Stimulated activated CD8-positive, alpha-beta memory T cell treated with anti-CD3 and anti-CD28 coated beads, Interleukin-7, amount 100 ng/mL, for 4 hours (primary cell): ENCODE measurements at regions not wholly inside any gene's neighbourhood (a gene's known extent, or its start where the extent isn't known, plus 50 kb on each side); places are given as distances from the start of the nearest gene placed in this dataset.

Experiments
- DNase-seq, 2 donors: peaks; one replicate each; pipeline ENCODE4 v3.0.0-alpha.2; 2020; ENCODE audit warnings: low read depth in 2 of 2

DNA sequence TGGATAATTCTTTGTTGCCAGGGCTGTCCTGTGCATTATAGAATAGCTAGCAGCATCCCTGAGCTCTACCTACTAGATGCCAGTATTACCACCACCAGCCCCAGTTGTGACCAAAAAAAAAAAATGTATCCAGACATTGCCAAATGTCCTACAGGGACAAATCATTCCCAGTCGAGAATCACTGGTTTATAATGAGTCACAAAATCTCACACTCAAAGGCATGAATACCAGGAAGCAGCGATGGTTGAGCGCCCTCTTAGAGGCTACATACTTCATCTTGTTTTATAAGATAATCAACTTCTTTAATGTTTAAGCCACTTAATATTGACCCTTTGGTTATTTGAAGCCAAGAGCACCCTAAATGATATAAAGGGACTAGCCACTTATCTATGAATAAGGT is 297.3 kb downstream of the DHX15 start:
- no peak for DNase-seq

DNA sequence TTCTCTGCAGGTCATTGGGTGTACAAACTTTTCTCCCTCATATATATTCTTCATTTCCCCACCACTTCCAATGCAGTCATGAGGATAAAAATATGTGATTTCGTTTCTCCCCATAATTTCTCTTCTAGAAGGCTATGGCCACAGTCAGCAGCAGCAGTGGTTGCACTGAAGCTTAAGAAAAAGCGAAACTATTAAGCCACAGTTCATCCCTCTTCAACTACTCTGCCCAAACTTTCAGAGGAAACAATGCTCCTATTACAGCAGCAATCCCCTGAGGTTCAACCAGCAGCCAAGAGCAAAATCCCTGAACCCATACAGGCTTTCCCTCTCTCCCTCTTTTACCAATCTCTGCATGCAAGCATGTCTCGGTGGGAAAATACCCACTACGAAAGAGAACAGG is 298.6 kb downstream of the DHX15 start:
- DNase-seq = no peak

DNA sequence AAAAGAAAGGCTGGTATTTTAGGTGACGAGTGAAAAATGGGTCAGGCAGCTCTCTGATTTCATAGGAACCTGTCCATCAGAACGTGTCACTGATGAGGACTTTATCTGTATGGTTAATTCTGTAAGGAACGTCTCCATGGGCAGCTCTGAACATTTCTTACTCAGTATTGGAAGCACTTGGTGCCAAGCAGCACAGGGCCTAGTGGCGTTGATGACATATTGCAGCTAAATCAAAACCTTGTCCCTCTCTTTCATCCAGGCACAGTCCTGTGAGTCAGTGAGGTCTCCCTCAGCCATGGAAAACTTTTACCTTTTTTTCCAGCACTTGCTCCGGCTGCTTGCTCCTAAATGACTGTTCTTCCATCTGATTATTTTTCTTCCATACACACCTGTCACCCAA is 301.9 kb downstream of the DHX15 start:
- no peak for DNase-seq

DNA sequence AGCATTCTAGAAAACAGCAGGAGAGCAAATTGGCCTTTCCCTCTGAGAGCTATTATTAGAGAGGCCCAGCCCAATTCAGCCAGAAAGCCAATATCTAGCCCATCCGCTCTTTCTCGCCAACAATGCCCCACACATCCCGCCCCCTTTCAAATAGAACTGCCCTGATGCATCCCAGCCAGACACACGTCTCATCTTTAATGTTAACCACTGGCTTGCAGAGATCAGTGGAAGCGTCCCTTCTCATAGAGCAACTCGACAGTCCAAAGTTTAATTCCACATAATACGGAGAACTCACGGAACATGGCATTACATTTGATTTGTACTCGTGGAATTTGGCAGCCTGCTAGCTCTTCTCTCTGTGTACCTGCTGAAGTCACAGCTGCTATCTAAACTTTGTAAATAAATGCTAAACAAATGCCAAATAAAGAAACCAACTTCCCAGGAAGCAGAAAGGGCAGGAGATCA is 304.4 kb downstream of the DHX15 start:
- DNase-seq = no peak

DNA sequence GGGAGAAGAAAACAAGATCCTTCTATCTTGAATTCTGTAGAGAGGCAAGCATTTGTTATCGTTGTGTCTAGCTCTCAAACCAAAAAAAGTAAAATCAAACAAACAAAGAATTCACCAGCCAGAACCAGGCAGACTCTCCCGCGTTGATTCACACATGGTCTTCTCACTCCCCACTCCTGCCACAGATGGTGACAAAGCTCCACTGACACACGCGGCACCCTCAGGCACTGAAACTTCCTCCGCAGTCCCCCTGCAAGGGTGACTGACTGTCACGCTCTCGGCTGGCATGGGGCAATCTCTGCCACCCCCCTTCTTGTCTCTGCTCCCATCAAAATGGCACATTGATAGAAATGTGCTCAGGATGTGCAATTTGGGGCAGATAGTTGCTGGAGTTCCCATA is 304.9 kb downstream of the DHX15 start:
- no peak for DNase-seq

DNA sequence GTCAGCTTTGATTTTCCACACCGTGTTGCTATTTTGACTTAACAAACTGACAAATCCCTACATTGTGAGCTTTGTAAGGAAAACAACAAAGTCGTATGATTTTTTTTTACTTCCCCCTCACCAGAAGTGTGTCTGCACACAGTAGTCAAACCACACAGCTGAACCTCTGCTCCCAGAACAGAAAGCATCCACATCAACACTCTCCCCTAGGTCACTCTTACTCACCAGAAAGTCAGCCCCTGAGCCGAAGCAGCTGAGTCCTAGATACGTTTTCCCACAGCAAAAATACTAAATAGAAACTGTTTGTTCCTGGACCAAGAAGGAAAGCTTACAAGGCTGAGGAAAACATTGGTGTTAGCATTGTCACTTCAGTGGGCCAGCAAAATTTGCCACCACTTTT is 305.7 kb downstream of the DHX15 start:
- no peak for DNase-seq

DNA sequence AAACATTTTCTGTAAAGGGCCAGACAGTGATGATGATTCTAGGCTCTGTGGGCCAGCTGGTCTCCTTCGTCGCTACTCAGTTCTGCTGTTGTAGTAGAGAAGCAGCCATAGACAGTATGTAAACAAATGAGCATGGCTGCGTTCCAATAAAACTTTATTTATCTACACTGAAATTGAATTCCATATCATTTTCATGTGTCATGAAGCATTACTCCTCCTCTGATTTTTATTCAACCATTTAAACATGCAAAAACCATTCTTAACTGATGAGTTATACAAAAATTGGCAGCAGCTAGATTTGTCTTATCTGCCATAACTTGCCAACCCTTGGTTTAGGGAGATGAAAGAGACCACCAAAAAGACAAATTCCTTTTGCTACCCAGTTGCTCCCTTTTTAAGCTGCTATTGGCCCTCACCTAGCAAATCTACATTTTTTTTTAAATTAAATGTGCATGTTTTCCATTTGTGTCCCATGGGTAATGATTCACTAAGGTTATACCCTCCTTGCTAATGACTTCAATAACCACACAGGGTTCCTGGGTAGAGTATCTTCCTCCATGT is 309.9 kb downstream of the DHX15 start:
- DNase-seq = no peak

DNA sequence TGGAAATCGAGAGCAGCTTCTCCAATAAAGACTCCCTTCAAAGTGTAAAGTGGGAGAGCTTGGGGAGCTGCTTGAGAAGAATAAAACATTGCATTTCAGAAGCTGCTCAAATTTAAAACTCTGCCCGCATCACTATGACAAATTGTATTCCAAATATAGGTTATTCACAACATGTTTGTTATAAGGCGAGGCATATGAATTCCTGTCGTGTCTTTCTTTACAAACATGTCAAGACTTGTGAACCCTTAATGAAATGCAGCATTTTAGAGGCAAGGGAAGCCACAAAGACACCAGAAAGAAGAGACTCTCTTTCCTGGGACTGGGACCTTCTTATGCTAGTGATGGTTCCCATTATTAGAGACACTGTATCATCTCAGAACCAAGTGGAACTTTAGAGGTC is 311.2 kb downstream of the DHX15 start:
- DNase-seq = no peak

DNA sequence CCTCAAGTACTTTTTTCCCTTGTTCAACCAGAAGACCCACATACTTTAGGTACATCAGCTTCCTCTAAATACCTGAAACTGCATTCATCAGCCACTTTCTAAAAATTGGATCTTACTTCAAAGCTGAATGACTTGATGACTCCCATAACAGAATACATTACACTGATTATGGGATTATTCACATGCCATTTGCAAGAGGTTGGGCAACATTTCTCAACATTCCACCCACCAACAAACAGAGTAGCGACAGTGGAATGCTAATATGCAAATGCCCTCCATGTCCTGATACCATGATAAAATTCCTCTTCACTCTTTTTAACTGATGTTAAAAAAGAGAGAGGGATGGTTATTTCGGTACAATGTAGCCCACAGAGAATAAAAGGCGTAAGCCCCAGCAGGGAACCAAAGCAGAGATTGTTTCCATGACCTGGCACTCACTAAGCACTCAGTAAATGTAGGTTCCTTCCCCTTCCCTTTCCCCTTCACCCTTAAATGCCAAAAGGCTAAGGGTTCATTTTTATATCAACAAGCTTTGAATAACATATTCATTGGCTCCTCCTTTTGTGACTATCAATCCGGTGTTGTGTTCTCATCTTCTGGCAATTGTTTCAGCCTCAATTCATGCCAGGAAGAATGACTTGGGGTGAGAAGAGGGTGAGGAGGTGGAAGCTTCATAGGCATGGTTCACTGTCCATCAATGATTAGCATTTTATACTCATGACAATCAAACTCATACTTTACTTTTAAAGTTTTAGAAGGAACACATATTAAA is 317.2 kb downstream of the DHX15 start:
- DNase-seq = no peak

DNA sequence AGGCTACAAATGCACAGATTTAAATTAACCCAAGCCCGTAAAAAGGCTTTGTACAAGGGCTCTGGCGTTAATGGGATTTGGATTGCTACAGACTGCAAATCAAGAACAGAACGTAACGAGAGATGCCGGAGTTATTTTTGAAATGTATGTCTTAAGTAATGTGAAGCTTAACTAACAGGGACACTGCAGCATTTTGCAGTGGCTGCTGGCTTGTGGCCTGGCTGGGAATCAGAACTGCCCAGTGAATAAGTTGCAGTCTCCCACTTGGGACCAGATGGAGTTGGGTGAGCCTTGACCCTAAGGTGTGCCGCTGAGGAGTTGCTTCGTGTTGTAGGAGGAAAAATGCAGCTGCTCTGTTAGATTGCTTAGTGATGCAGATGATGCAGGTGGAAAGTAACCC is 318.4 kb downstream of the DHX15 start:
- DNase-seq = no peak

DNA sequence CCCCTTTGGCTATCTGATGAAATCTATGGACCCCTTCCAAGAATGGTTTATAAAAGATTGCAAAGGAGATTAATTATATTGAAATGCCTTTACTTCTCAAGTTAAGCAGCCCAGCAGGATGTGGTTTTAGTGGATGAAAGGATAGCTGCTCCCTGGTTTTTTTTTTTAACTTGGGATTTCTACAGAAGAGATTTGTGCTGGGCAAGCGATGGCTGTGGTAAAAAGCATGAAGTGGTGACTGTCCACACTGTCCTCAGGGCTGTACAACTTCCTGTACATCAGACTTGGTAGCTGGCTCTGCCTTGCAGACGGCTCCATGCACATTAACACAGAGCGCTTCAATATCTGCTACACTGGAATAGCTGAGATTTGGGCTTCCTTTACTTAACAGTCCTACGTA is 321.7 kb downstream of the DHX15 start:
- no peak for DNase-seq

DNA sequence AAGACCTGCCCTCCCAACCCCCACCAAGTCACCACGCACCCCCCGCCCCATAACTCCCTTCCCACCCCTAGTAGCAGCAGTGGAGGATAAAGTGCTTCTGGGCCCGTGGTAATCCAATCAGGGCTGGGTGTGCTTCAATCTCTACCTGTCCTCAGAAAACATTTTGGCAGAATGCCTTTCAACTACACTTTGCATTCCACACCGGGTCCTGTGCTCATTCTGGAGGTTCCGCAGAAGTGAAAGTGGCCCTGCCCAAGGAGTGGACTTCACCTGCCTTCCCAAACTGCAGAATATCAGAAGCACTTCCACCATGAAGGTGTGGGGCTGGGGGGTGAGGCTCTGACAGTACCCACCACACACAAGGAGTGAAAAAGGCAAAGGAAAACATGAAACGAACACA is 322.3 kb downstream of the DHX15 start:
- DNase-seq = no peak

DNA sequence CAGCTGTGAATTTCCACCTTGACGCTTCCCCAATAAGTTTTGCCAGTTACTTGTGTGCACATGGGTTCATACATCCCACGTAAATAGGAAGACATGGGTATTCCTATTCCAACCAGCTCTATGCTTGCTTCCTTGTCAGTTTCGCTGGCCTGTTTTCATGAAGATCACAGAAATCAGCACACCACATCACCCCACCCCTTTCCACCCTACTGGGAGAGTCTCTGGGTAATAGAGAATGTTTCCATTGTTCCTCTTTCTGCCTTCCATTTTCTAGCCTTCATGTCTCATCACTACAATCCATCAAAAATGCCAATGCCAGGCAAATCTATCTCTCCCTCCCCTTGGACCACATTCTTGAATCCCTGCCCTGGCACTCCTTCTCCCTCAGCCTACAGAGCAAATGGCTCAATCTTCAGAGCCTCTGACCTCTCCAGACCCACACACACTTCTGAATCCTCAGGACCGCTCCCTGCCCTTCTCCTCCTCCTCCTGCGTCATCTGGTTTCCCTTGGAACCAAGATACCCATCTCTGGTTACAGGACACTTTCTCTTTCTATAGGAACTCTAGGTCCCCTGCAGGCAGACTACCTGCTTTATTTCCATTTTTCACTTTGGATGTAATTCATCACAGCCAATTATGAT is 323.3 kb downstream of the DHX15 start:
- DNase-seq = no peak

DNA sequence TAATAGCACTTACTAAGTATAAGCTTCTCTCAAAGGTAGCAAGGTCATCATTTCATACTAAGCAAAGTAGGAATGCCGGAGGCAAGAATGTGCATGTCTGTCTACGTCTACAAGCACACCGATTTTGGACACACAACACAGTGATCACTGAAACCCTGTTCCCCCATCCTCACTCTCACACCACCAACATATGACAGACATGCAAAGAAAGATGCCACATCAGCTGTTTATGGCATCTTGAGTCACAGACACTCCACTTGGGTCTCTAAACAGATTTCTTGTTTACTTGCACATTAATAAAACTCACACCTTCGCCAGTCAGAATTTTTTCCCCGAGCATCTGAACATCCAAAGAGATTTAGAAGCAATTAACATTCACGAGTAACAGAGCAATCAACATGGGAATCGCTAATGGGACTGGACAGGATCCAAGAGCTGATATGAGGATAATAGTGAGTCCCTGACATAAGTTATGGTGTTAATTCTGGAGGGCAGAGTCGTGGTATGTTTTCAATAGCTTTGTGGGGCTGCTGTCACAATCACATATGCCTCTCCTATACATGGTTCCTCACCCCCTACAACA is 324.1 kb downstream of the DHX15 start:
- no peak for DNase-seq

DNA sequence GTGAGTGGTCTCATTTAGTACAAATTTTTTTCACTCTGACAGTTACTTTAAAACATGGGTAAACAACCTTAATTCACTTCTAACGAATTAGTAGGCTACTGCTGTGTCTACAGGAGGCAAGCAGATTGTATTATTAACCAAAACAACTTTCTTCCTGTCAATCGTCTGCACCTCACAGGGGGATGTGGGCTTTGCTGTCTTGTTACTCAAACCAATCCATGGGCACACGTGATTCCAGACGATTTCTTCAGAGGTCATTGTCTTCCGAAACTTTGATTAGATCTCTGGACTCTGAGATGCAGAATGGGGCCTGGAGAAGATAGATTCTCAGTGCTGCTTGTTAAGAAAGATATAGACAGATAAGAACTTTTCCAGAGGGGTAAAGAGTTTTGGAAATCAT is 327.8 kb downstream of the DHX15 start:
- no peak for DNase-seq

DNA sequence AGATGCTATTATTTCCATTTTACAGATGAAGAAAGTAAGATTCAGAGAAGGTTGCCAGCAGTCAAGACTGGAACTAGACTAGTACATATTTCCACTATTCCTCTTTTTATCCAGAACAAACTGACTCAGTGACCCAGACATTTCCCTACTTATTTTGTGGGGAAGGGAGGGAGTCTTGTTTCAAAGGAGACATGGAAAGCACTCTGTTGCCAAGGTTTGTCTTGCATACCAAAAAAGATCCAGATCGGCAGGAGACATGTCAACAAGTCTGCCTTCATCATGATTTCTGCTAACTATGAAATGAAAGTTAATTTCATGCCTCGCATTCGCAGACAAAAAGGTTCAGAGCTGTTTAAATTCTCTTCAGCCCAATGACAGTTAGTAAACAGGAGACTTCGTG is 328.3 kb downstream of the DHX15 start:
- DNase-seq = no peak

DNA sequence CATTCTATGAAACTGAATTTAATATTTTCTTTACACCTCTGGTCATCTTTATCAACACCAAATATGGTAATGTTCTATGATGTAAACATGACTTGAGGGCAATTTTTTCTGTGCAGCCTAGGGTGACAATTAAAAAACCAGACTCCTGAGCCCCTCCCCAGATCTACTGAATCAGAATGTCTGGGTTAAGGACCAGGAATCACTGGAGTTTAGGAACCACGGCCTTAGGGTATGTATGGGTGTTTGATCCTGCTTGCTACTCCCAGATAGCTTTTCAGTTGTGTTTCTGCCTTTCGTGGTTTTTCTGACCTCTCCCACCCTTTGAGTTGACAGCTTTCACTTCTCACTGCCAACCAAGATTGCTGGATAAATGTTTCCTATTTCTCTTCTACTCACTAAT is 332.2 kb downstream of the DHX15 start:
- no peak for DNase-seq

DNA sequence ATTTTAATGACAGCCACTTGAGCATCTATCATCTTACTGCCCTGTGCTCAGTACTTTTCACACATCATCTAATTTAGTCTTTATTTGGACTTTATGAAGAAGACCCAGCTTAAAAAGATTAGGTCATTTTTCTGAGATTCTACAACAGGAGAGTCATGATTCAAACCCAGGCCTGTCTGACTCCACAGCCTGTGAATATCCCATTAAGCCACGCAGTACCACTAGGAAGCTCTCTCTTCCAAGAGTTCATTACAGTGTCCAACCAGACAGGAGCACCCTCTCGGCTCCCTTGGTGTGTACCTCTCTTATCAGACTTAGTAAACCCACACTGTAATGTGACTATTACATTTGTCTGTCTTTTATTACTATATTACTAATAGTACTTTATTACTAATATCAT is 332.8 kb downstream of the DHX15 start:
- no peak for DNase-seq

DNA sequence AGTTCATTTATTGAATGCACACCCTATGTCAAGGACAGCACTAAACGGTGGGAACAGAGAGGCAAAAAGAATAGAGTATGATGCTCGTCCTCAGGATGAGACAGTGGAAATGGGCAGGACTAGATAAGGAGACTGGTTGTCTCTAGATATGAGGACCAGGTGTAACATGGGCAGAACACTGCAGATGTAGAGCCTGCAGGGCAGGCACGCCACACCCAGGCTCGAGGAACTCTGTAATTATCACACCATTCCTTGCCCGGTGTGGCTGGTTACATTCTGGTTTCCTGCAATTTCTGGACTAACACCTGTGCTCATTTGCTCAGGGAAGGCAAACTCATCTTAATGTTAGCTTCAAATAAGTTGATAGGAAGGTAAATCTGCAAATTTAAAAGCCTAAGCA is 334.4 kb downstream of the DHX15 start:
- no peak for DNase-seq

DNA sequence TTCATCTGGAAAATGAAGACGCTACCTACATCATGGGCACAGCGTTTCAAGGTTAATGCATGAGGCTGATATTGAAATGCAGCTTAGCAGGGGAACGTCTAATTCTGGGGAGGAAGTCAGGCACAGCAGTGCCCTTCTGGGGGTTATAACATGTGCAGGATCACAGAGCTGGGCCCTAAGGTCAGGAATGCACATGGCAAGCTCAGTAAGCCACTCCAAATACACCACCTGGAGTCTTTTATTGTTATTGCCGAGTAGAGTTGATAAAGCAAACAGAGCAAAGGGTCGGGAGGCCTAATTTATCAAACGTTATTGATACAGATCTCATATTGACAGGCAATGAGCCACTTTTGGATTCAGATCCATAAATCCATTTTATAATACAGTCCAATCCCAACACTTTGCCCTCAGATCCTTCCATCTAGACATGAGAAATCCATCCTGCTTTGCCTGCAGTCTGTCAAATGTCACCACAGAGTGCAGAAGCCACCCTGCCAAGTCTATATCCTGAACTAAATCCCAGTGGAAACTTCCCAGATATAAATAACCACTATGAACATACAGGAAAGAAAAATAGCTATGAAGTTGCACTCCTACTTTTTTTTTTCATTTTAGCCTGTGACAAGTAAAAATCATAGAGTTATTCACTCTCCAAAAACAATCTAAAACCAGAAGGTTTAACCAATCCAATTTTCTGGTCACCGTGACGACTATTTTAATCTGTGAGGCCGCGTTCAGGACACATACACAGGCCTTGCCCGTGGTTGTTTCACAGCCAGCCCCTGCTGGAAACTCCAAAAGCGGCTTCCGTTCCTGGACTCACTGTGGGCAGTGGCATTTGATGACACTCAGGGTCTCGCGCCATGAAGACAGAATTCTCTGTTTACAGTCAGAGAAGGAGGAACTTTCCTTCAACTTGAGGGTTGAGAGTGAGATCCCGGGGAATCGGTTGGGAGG is 335.4 kb downstream of the DHX15 start:
- DNase-seq = no peak

DNA sequence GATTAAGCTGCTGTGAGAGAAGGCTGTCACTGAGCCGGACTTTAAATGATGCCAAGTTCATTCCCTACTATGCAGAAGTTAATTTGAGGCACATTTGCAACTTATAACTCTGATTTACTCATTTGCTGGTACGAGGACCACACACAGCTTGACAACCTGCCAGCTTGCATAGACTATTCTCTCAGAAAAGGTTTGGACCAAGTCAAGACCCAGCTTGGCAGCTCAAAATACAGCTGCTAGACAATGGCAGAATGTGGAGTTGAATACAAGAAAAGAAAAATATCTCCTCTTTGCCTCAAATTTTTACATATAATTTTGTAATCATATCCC is 338.9 kb downstream of the DHX15 start:
- no peak for DNase-seq
